GM12892 (cell line): ENCODE measurements at regions not wholly inside any gene's neighbourhood (a gene's known extent, or its start where the extent isn't known, plus 50 kb on each side); places are given as distances from the start of the nearest gene placed in this dataset.

Experiments used
- POLR2A ChIP-seq: IDR thresholded peaks from 2 replicates; pipeline ENCODE4 v1.6.1; 2011; ENCODE audit warnings: low read depth, low read length, control low read depth
- POLR2AphosphoS5 ChIP-seq: IDR thresholded peaks from 2 replicates; pipeline ENCODE4 v1.6.1; 2011; ENCODE audit warnings: low read depth, low read length, control low read depth
- TAF1 ChIP-seq: IDR thresholded peaks from 2 replicates; pipeline ENCODE4 v1.6.1; 2011; ENCODE audit warnings: low read depth, mild to moderate bottlenecking, control low read depth, low read length, borderline replicate concordance

GRCh38 chr6:19578481-19578880 is 258.7 kb upstream of the ID4 start:
- TF ChIP-seq TAF1 (no peak), POLR2AphosphoS5 (no peak), POLR2A (no peak)
